OCI-LY1 (cell line): ENCODE measurements at regions not wholly inside any gene's neighbourhood (a gene's known extent, or its start where the extent isn't known, plus 50 kb on each side); places are given as distances from the start of the nearest gene placed in this dataset.

Experiments
- H2AFZ ChIP-seq: fragments of 200-600 bp; sonication (generic), shearing (Covaris generic); 2 replicates; pipeline ENCODE4 v1.6.0; 2014; ENCODE audit warnings: antibody characterized with exemption, mild to moderate bottlenecking, low read length
- H3F3A ChIP-seq: fragments of 200-600 bp; sonication (generic), shearing (Covaris generic); 2 replicates; pipeline ENCODE4 v1.6.0; 2014; ENCODE audit warnings: mild to moderate bottlenecking, antibody characterized with exemption, low read length, moderate library complexity; ENCODE audit not compliant: insufficient read depth
- H3K27ac ChIP-seq: fragments of 200-600 bp; sonication (generic); 2 replicates; pipeline ENCODE4 v1.5.1; 2014; ENCODE audit warnings: low read length, mixed run types, mild to moderate bottlenecking, low read depth; ENCODE audit not compliant: poor library complexity, severe bottlenecking
- H3K27me3 ChIP-seq: fragments of 200-600 bp; sonication (generic); 2 replicates; pipeline ENCODE4 v1.6.0; 2014; ENCODE audit warnings: antibody characterized with exemption, mild to moderate bottlenecking, low read length, moderate library complexity; ENCODE audit not compliant: insufficient read depth
- H3K36me3 ChIP-seq: fragments of 200-600 bp; sonication (generic); 2 replicates; pipeline ENCODE4 v1.6.1; 2014; ENCODE audit warnings: mild to moderate bottlenecking, antibody characterized with exemption, low read length, moderate library complexity, mixed read lengths; ENCODE audit not compliant: insufficient read depth
- H3K4me1 ChIP-seq: fragments of 200-600 bp; sonication (generic); 2 replicates; pipeline ENCODE4 v1.5.1; 2014; ENCODE audit warnings: mild to moderate bottlenecking, low read length, moderate library complexity; ENCODE audit not compliant: insufficient read depth, severe bottlenecking
- H3K4me2 ChIP-seq: fragments of 200-600 bp; sonication (generic), shearing (Covaris generic); 2 replicates; pipeline ENCODE4 v1.6.1; 2014; ENCODE audit warnings: low read length
- H3K4me3 ChIP-seq: fragments of 200-600 bp; sonication (generic); 2 replicates; pipeline ENCODE4 v1.5.1; 2014; ENCODE audit warnings: low read length, low read depth, mild to moderate bottlenecking, mixed read lengths; ENCODE audit not compliant: poor library complexity, severe bottlenecking
- H3K79me2 ChIP-seq: fragments of 200-600 bp; shearing (Covaris generic); 2 replicates; pipeline ENCODE4 v1.6.1; 2016; ENCODE audit warnings: mixed run types, low read length, mixed read lengths; ENCODE audit not compliant: insufficient read depth
- H3K9ac ChIP-seq: fragments of 200-600 bp; sonication (generic), shearing (Covaris generic); 2 replicates; pipeline ENCODE4 v1.6.1; 2014; ENCODE audit warnings: mild to moderate bottlenecking, low read length, mixed read lengths
- H3K9me2 ChIP-seq: fragments of 200-600 bp; sonication (generic), shearing (Covaris generic); 2 replicates; pipeline ENCODE4 v1.6.1; 2014; ENCODE audit warnings: low read depth, mild to moderate bottlenecking, low read length, mixed read lengths
- H3K9me3 ChIP-seq: fragments of 200-600 bp; shearing (Covaris generic); 2 replicates; pipeline ENCODE4 v1.6.1; 2014; ENCODE audit warnings: low read length, mixed read lengths
- H4K20me1 ChIP-seq: fragments of 200-600 bp; sonication (generic), shearing (Covaris generic); 2 replicates; pipeline ENCODE4 v1.6.0; 2016; ENCODE audit warnings: mild to moderate bottlenecking, low read length; ENCODE audit not compliant: insufficient read depth
- EZH2 ChIP-seq: fragments of 200-600 bp; sonication (generic), shearing (Covaris generic); IDR thresholded peaks from 2 replicates; pipeline ENCODE4 v1.8.0; 2017; ENCODE audit warnings: borderline replicate concordance, mixed run types, mild to moderate bottlenecking, antibody characterized with exemption, low read length, moderate library complexity, mixed read lengths
- TF ChIP-seq, protein P1 (sequence below): fragments of 200-600 bp; sonication (generic), shearing (Covaris generic); IDR thresholded peaks from 2 replicates; pipeline ENCODE4 v1.5.1; 2017; ENCODE audit warnings: mild to moderate bottlenecking, antibody characterized with exemption, low read length, moderate library complexity, mixed read lengths

DNA sequence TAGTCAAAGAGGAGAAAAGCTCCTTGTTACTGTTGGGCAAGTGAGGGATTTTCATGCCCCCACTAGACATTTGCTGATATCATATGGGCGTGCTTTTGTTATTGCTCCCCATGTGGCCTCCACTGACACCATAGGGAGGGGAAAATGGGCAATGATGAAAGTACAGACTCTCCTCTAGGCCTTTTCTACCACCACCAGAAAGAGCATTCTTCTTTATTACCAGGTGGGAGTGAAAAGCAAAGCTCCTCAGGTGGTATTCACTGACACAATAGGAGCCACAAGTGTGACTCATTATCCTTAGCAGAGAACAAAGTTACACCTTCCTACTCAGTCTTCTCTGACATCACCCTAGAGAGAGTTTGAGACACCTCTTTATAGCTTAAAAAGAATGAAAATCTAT, 667.1 kb downstream of the LTN1 start:
- no peak overlapping the region for H3K4me3 ChIP-seq
- H4K20me1 ChIP-seq, result no peaks in the 10 kb centered on the region
- no peaks in the 10 kb centered on the region for H3K9me3 ChIP-seq

DNA sequence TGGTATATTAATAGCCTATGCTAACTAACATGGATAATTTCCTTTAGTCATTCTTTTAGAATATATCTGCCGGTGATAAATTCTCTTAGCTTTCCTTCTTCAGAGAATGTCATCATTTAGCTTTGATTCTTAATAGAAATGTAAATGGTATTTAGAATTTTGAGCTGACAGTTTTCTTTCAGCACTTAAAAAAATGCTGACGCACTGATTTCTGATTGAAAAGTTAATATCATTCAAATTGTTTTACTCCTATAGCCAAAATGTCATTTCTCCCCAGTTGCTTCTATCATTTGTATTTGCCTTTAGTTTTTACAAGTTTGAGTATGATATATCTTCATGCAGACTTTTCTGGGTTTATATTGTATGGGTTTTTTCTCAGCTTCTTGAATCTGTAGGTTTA, 668.0 kb downstream of the LTN1 start:
- no peak overlapping the region for H3K4me3 ChIP-seq
- H3K4me2 ChIP-seq, result no peak overlapping the region
- no peaks in the 10 kb centered on the region for H3K9me3 ChIP-seq
- H3K27me3 ChIP-seq, result no peaks in the 10 kb centered on the region
- H3F3A ChIP-seq, result no peaks in the 10 kb centered on the region
- no peaks in the 10 kb centered on the region for H3K36me3 ChIP-seq
- H3K9me2 ChIP-seq, result no peaks in the 10 kb centered on the region
- no peaks in the 10 kb centered on the region for H4K20me1 ChIP-seq
- no peaks in the 10 kb centered on the region for H3K79me2 ChIP-seq
- H3K4me1 ChIP-seq, result no peaks in the 10 kb centered on the region
- no peak for TF ChIP-seq EZH2
- TF ChIP-seq, protein P1, sequence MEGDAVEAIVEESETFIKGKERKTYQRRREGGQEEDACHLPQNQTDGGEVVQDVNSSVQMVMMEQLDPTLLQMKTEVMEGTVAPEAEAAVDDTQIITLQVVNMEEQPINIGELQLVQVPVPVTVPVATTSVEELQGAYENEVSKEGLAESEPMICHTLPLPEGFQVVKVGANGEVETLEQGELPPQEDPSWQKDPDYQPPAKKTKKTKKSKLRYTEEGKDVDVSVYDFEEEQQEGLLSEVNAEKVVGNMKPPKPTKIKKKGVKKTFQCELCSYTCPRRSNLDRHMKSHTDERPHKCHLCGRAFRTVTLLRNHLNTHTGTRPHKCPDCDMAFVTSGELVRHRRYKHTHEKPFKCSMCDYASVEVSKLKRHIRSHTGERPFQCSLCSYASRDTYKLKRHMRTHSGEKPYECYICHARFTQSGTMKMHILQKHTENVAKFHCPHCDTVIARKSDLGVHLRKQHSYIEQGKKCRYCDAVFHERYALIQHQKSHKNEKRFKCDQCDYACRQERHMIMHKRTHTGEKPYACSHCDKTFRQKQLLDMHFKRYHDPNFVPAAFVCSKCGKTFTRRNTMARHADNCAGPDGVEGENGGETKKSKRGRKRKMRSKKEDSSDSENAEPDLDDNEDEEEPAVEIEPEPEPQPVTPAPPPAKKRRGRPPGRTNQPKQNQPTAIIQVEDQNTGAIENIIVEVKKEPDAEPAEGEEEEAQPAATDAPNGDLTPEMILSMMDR, result no peak
- no peak overlapping the region for H2AFZ ChIP-seq
- no peak overlapping the region for H3K27ac ChIP-seq
- H3K9ac ChIP-seq, result no peak overlapping the region

More for the DNA sequence above, 667.1 kb downstream of the LTN1 start:
- TF ChIP-seq, protein P1, result no peak
- TF ChIP-seq EZH2, result no peak
- Histone ChIP-seq H3K9me2 (no peaks in the 10 kb centered on the region), H3K4me2 (no peak overlapping the region), H3K4me1 (no peaks in the 10 kb centered on the region), H3K9ac (no peak overlapping the region), H3K36me3 (no peaks in the 10 kb centered on the region), H3K79me2 (no peaks in the 10 kb centered on the region), H3F3A (no peaks in the 10 kb centered on the region), H3K27me3 (no peaks in the 10 kb centered on the region), H3K27ac (no peak overlapping the region), H2AFZ (no peak overlapping the region)

DNA sequence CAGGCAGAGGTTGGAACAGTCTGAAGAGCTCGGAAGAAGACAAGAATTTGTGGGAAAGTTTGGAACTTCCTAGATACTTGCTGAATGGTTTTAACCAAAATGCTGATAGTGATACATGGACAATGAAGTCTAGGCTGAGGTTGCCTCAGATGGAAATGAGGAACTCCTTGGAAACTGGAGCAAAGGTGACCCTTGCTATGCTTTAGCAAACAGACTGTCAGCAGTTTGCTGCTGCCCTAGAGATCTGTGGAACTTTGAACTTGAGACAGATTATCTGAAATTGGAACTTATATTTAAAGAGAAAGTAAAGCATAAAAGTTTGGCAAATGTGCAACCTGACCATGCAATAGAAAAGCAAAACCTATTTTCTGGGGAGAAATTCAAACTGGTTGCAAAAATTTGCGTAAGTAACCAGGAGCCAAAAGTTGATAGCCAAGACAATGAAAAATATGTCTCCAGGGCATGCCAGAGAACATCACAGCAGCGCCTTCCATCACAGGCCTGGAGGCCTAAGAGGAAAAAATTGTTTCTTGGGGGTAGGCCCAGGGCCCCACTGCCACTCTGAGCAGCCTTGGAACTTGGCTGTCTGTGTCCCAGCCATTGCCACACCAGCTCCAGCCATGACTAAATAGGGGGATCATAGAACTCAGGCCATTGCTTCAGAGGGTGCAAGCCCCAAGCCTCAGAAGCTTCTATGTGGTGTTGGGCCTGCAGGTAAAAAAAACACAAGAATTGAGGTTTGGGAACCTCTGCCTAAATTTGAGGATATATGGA, 675.3 kb downstream of the LTN1 start:
- no peak overlapping the region for H3K4me3 ChIP-seq
- no peaks in the 10 kb centered on the region for H3F3A ChIP-seq
- no peak overlapping the region for H3K4me2 ChIP-seq
- H3K27ac ChIP-seq, result no peak overlapping the region
- no peaks in the 10 kb centered on the region for H3K9me2 ChIP-seq
- H2AFZ ChIP-seq, result no peak overlapping the region
- H3K9me3 ChIP-seq, result no peaks in the 10 kb centered on the region
- no peaks in the 10 kb centered on the region for H3K79me2 ChIP-seq
- H3K27me3 ChIP-seq, result no peaks in the 10 kb centered on the region
- no peaks in the 10 kb centered on the region for H3K4me1 ChIP-seq
- H3K36me3 ChIP-seq, result no peaks in the 10 kb centered on the region
- TF ChIP-seq EZH2, result no peak
- TF ChIP-seq, protein P1, result no peak
- H4K20me1 ChIP-seq, result no peaks in the 10 kb centered on the region
- H3K9ac ChIP-seq, result no peak overlapping the region
